Keratinocyte (primary cell): ENCODE measurements at regions not wholly inside any gene's neighbourhood (a gene's known extent, or its start where the extent isn't known, plus 50 kb on each side); places are given as distances from the start of the nearest gene placed in this dataset.

Experiments
- DNase-seq: peaks from one replicate; pipeline ENCODE4 v3.0.0-alpha.2; 2011; ENCODE audit warnings: low read depth, missing footprints, low spot score
- FAIRE-seq: peaks from 2 replicates; lab custom pipeline; 2011; peaks lifted over from hg19 to GRCh38; lab: Jason Lieb, UNC
- H2AFZ ChIP-seq: 2 replicates; pipeline ENCODE4 v1.6.0; 2012; ENCODE audit warnings: low read length, control low read depth, inconsistent platforms; ENCODE audit not compliant: control insufficient read depth
- H3K27ac ChIP-seq: 2 replicates; pipeline ENCODE4 v1.5.1; 2011; ENCODE audit warnings: low read length; ENCODE audit not compliant: control insufficient read depth, insufficient read depth
- H3K27me3 ChIP-seq: 3 replicates; pipeline ENCODE4 v1.6.0; 2011; ENCODE audit warnings: low read length; ENCODE audit not compliant: control insufficient read depth, insufficient read depth; ENCODE audit errors: extremely low read depth
- H3K36me3 ChIP-seq, 2 experiments: 2 replicates in 1 of 2; 3 replicates in 1 of 2; pipeline ENCODE4 v1.5.1; 2011; ENCODE audit warnings: low read length in 2 of 2, mild to moderate bottlenecking in 1 of 2; ENCODE audit not compliant: control insufficient read depth in 2 of 2, insufficient read depth in 2 of 2; ENCODE audit errors: extremely low read depth in 1 of 2
- H3K4me1 ChIP-seq: 3 replicates; pipeline ENCODE4 v1.5.1; 2011; ENCODE audit warnings: low read length; ENCODE audit not compliant: control insufficient read depth, insufficient read depth; ENCODE audit errors: extremely low read depth
- H3K4me2 ChIP-seq: 3 replicates; pipeline ENCODE4 v1.6.0; 2011; ENCODE audit warnings: low read depth, low read length; ENCODE audit not compliant: control insufficient read depth, insufficient read depth; ENCODE audit errors: extremely low read depth
- H3K4me3 ChIP-seq, 3 experiments: fragments of 200-600 bp in 1 of 3; sonication (generic) in 1 of 3; 2 replicates in 2 of 3; 3 replicates in 1 of 3; pipeline ENCODE4 v1.5.1; 2011 to 2016; ENCODE audit warnings: low read length in 3 of 3, mild to moderate bottlenecking in 3 of 3, control low read depth in 2 of 3, inconsistent platforms in 1 of 3, low read depth in 1 of 3, mixed read lengths in 1 of 3, mixed run types in 1 of 3, moderate library complexity in 1 of 3; ENCODE audit not compliant: control insufficient read depth in 2 of 3, insufficient read depth in 2 of 3; ENCODE audit errors: extremely low read depth in 1 of 3
- H3K79me2 ChIP-seq: 2 replicates; pipeline ENCODE4 v1.6.0; 2012; ENCODE audit warnings: low read length; ENCODE audit not compliant: control insufficient read depth, insufficient read depth
- H3K9ac ChIP-seq: 3 replicates; pipeline ENCODE4 v1.6.0; 2011; ENCODE audit warnings: low read length; ENCODE audit not compliant: control insufficient read depth, insufficient read depth; ENCODE audit errors: extremely low read depth
- H3K9me1 ChIP-seq: 3 replicates; pipeline ENCODE4 v1.6.0; 2011; ENCODE audit warnings: low read length; ENCODE audit not compliant: control insufficient read depth, insufficient read depth; ENCODE audit errors: extremely low read depth
- H3K9me3 ChIP-seq: 2 replicates; pipeline ENCODE4 v1.5.1; 2012; ENCODE audit warnings: low read depth, low read length; ENCODE audit not compliant: control insufficient read depth
- H4K20me1 ChIP-seq: 3 replicates; pipeline ENCODE4 v1.6.0; 2011; ENCODE audit warnings: low read length; ENCODE audit not compliant: control insufficient read depth, insufficient read depth; ENCODE audit errors: extremely low read depth
- CTCF ChIP-seq, 3 experiments: IDR thresholded peaks in 1 of 3; conservative IDR thresholded peaks in 1 of 3; optimal IDR thresholded peaks in 1 of 3; 2 replicates in 2 of 3; 3 replicates in 1 of 3; pipeline versions ENCODE3 to v1.5.1; 2011; ENCODE audit warnings: low read length in 3 of 3, mild to moderate bottlenecking in 3 of 3, moderate library complexity in 2 of 3, control low read depth in 1 of 3, inconsistent platforms in 1 of 3; ENCODE audit not compliant: insufficient read depth in 2 of 3; ENCODE audit errors: extremely low read depth in 1 of 3
- EZH2 ChIP-seq: IDR thresholded peaks from one replicate; pipeline ENCODE4 v1.6.1; 2012; ENCODE audit warnings: inconsistent platforms, mild to moderate bottlenecking, low read length, moderate library complexity
- dilution Hi-C: fragments of 300-500 bp; cut with MboI; formaldehyde crosslinking; loops from one replicate; pipeline ENCODE4 v1.7.0; 2020; ENCODE audit warnings: low sequenced_read_pairs; ENCODE audit not compliant: extremely low pct_ligation_motif_present

GRCh38 chr14:71690478-71690877 is 241.8 kb upstream of the RGS6 start:
- H2AFZ ChIP-seq, result no peak overlapping the region
- H3K9ac ChIP-seq, result no peak overlapping the region
- DNase-seq, result no peak
- no peaks in the 10 kb centered on the region for H4K20me1 ChIP-seq
- H3K9me1 ChIP-seq, result no peaks in the 10 kb centered on the region
- no peaks in the 10 kb centered on the region for H3K79me2 ChIP-seq
- FAIRE-seq, result no peak
- dilution Hi-C loops, result no loop called here
- H3K27ac ChIP-seq, result no peak overlapping the region
- H3K9me3 ChIP-seq, result no peaks in the 10 kb centered on the region
- H3K4me2 ChIP-seq, result no peak overlapping the region
- no peaks in the 10 kb centered on the region for H3K4me1 ChIP-seq
- peaks cover 0 to 12% of the 10 kb centered on the region in 2 experiments for H3K36me3 ChIP-seq
- no peaks in the 10 kb centered on the region for H3K27me3 ChIP-seq
- no peak for TF ChIP-seq CTCF (optimal IDR thresholded peaks at IDR 0.05 in 1 of 3, IDR thresholded peaks at IDR 0.05 in 1 of 3, conservative IDR thresholded peaks at IDR 0.05 in 1 of 3; ENCODE audit: extremely low read depth in 1 of 3, insufficient read depth in 2 of 3, low read length in 3 of 3)
- no peak for TF ChIP-seq EZH2
- no peak overlapping the region for H3K4me3 ChIP-seq

GRCh38 chr14:71692496-71692895 is 239.7 kb upstream of the RGS6 start:
- dilution Hi-C loops, result no loop called here
- no peaks in the 10 kb centered on the region for H3K79me2 ChIP-seq
- H4K20me1 ChIP-seq, result no peaks in the 10 kb centered on the region
- H3K27ac ChIP-seq, result no peak overlapping the region
- H3K9me3 ChIP-seq, result no peaks in the 10 kb centered on the region
- H3K27me3 ChIP-seq, result no peaks in the 10 kb centered on the region
- TF ChIP-seq EZH2 (no peak), CTCF (optimal IDR thresholded peaks at IDR 0.05 in 1 of 3, IDR thresholded peaks at IDR 0.05 in 1 of 3, conservative IDR thresholded peaks at IDR 0.05 in 1 of 3; ENCODE audit: extremely low read depth in 1 of 3, insufficient read depth in 2 of 3, low read length in 3 of 3) (no peak)
- no peak overlapping the region for H3K9ac ChIP-seq
- DNase-seq (no peak), FAIRE-seq (no peak)
- no peaks in the 10 kb centered on the region for H3K4me1 ChIP-seq
- no peak overlapping the region for H3K4me2 ChIP-seq
- H2AFZ ChIP-seq, result no peak overlapping the region
- H3K4me3 ChIP-seq, result no peak overlapping the region
- no peaks in the 10 kb centered on the region for H3K9me1 ChIP-seq
- peaks cover 0 to 10% of the 10 kb centered on the region in 2 experiments for H3K36me3 ChIP-seq
